Endothelial cell of umbilical vein (primary cell): ENCODE measurements at regions not wholly inside any gene's neighbourhood (a gene's known extent, or its start where the extent isn't known, plus 50 kb on each side); places are given as distances from the start of the nearest gene placed in this dataset.

Experiments
- BruUV-seq: library from RNA; stranded (reverse); fragments of 400-500 nt; replicated peaks from 2 replicates; lab custom pipeline; 2021; lab: Mats Ljungman, UMichigan
- CTCF ChIA-PET: fragments of 300-600, 350-600 bp; sonication (Branson Sonifier 250); formaldehyde crosslinking; loops from one replicate; lab custom pipeline; 2021; ENCODE audit warnings: antibody characterized with exemption, inconsistent platforms; lab: Charles Lee
- POLR2A ChIA-PET: fragments of 300-600, 350-600 bp; sonication (Branson Sonifier 250); formaldehyde crosslinking; loops from one replicate; lab custom pipeline; 2021; ENCODE audit warnings: antibody characterized with exemption, inconsistent platforms; lab: Charles Lee
- DNase-seq: peaks from one replicate; pipeline ENCODE4 v3.0.0-alpha.2; 2011; ENCODE audit warnings: low read depth, low spot score
- FAIRE-seq: peaks from 2 replicates; lab custom pipeline; 2011; peaks lifted over from hg19 to GRCh38; lab: Jason Lieb, UNC
- H2AFZ ChIP-seq: 2 replicates; pipeline ENCODE4 v1.6.0; 2012; ENCODE audit warnings: low read depth, low read length, control low read depth, inconsistent platforms
- H3K27ac ChIP-seq: 2 replicates; pipeline ENCODE4 v1.5.1; 2011; ENCODE audit warnings: low read depth, mild to moderate bottlenecking, control low read depth, low read length, moderate library complexity; ENCODE audit not compliant: insufficient read depth
- H3K27me3 ChIP-seq, 2 experiments: 2 replicates each; pipeline versions ENCODE4 v1.6.0 to v1.6.1; 2011; ENCODE audit warnings: low read length in 2 of 2, mixed read lengths in 1 of 2; ENCODE audit not compliant: control insufficient read depth in 2 of 2, insufficient read depth in 2 of 2
- H3K36me3 ChIP-seq, 2 experiments: 2 replicates in 1 of 2; 3 replicates in 1 of 2; pipeline ENCODE4 v1.5.1; 2011; ENCODE audit warnings: low read length in 2 of 2, mild to moderate bottlenecking in 1 of 2, moderate library complexity in 1 of 2; ENCODE audit not compliant: control insufficient read depth in 2 of 2, insufficient read depth in 2 of 2; ENCODE audit errors: extremely low read depth in 1 of 2
- H3K4me1 ChIP-seq: 3 replicates; pipeline ENCODE4 v1.5.1; 2011; ENCODE audit warnings: mild to moderate bottlenecking, low read length; ENCODE audit not compliant: control insufficient read depth, insufficient read depth; ENCODE audit errors: extremely low read depth
- H3K4me2 ChIP-seq: 2 replicates; pipeline ENCODE4 v1.6.1; 2011; ENCODE audit warnings: low read length, control low read depth, mixed read lengths; ENCODE audit not compliant: insufficient read depth
- H3K4me3 ChIP-seq, 3 experiments: fragments of 200-600 bp in 1 of 3; sonication (generic), shearing (Covaris generic) in 1 of 3; replicated peaks in 1 of 3; 2 replicates each; pipeline ENCODE4 v1.5.1; 2011 to 2016; ENCODE audit warnings: control low read depth in 3 of 3, low read length in 3 of 3, mild to moderate bottlenecking in 2 of 3, inconsistent platforms in 1 of 3, low read depth in 1 of 3, moderate library complexity in 1 of 3; ENCODE audit not compliant: insufficient read depth in 1 of 3
- H3K79me2 ChIP-seq: 2 replicates; pipeline ENCODE4 v1.6.0; 2012; ENCODE audit warnings: low read length, inconsistent platforms; ENCODE audit not compliant: control insufficient read depth, insufficient read depth
- H3K9ac ChIP-seq: replicated peaks from 2 replicates; pipeline ENCODE3; 2011; ENCODE audit warnings: low read length, control low read depth; ENCODE audit not compliant: insufficient read depth; ENCODE audit errors: extremely low read depth
- H3K9me1 ChIP-seq: replicated peaks from 3 replicates; pipeline ENCODE4 v1.6.0; 2011; ENCODE audit warnings: mild to moderate bottlenecking, low read length; ENCODE audit not compliant: control insufficient read depth, insufficient read depth; ENCODE audit errors: extremely low read depth
- H3K9me3 ChIP-seq: replicated peaks from 2 replicates; pipeline ENCODE4 v1.5.1; 2012; ENCODE audit warnings: low read length, inconsistent platforms; ENCODE audit not compliant: control insufficient read depth, insufficient read depth
- H4K20me1 ChIP-seq: replicated peaks from 2 replicates; pipeline ENCODE3; 2011; ENCODE audit warnings: mild to moderate bottlenecking, low read length; ENCODE audit not compliant: control insufficient read depth, insufficient read depth; ENCODE audit errors: extremely low read depth
- EZH2 ChIP-seq: IDR thresholded peaks from 2 replicates; pipeline ENCODE4 v1.6.1; 2012; ENCODE audit warnings: borderline replicate concordance, low read depth, mild to moderate bottlenecking, moderate library complexity, low read length, inconsistent platforms; ENCODE audit not compliant: severe bottlenecking
- FOS ChIP-seq: IDR thresholded peaks from 2 replicates; pipeline ENCODE4 v1.6.1; 2011; ENCODE audit warnings: mild to moderate bottlenecking, low read length, moderate library complexity, borderline replicate concordance; ENCODE audit not compliant: insufficient read depth
- GATA2 ChIP-seq: IDR thresholded peaks from 2 replicates; pipeline ENCODE4 v1.7.0; 2011; ENCODE audit warnings: low read depth, mild to moderate bottlenecking, moderate library complexity, mixed read lengths, low read length; ENCODE audit not compliant: insufficient read length, insufficient read depth
- JUN ChIP-seq: IDR thresholded peaks from 2 replicates; pipeline ENCODE4 v1.6.1; 2011; ENCODE audit warnings: borderline replicate concordance, low read depth; ENCODE audit not compliant: insufficient read length, insufficient read depth
- MAX ChIP-seq: IDR thresholded peaks from 2 replicates; pipeline ENCODE4 v1.6.1; 2011; ENCODE audit not compliant: insufficient read depth, insufficient read length
- MYC ChIP-seq: IDR thresholded peaks from one replicate; pipeline ENCODE4 v1.6.1; 2011; ENCODE audit warnings: mild to moderate bottlenecking, low read depth, low read length
- POLR2A ChIP-seq: IDR thresholded peaks from 2 replicates; pipeline ENCODE4 v1.6.1; 2012; ENCODE audit warnings: low read depth, mild to moderate bottlenecking, control low read depth, low read length
- POLR2AphosphoS5 ChIP-seq: IDR thresholded peaks from 2 replicates; pipeline ENCODE4 v1.6.1; 2012; ENCODE audit warnings: low read depth, mild to moderate bottlenecking, control low read depth, low read length, moderate library complexity; ENCODE audit not compliant: insufficient read depth
- dilution Hi-C: fragments of 300-500 bp; cut with MboI; formaldehyde crosslinking; loops from one replicate; pipeline ENCODE4 v1.15.0; 2019; ENCODE audit warnings: low sequenced_read_pairs; ENCODE audit not compliant: extremely low pct_ligation_motif_present
- intact Hi-C: fragments of 100-400 bp; cut with micrococcal nuclease; formaldehyde crosslinking; loops from one replicate; pipeline ENCODE4 v1.10.0; 2022
- TF ChIP-seq, protein P1 (sequence below), 2 donors: IDR thresholded peaks; 1 replicate in 1 of 2; 2 replicates in 1 of 2; pipeline ENCODE4 v1.5.1; 2011; ENCODE audit warnings: low read length in 2 of 2, mild to moderate bottlenecking in 2 of 2, moderate library complexity in 2 of 2, control low read depth in 1 of 2, inconsistent platforms in 1 of 2, low read depth in 1 of 2; ENCODE audit not compliant: insufficient read depth in 1 of 2; ENCODE audit errors: extremely low read depth in 1 of 2

- Histone ChIP-seq H3K36me3 (no peaks in the 10 kb centered on the region), H3K9me1 (no peaks in the 10 kb centered on the region), H3K4me3 (no peak overlapping the region), H3K9me3 (no peaks in the 10 kb centered on the region), H4K20me1 (no peaks in the 10 kb centered on the region), H3K27me3 (peaks cover 14 to 24% of the 10 kb centered on the region in 2 experiments), H2AFZ (no peak overlapping the region), H3K79me2 (no peaks in the 10 kb centered on the region), H3K27ac (no peak overlapping the region), H3K4me2 (no peak overlapping the region), H3K9ac (no peak overlapping the region), H3K4me1 (no peaks in the 10 kb centered on the region)
- no peak for TF ChIP-seq FOS
- TF ChIP-seq EZH2, result no peak
- TF ChIP-seq POLR2A, result no peak
- no peak for TF ChIP-seq GATA2
- TF ChIP-seq MAX, result no peak
- no peak for TF ChIP-seq JUN
- no peak for TF ChIP-seq MYC
- TF ChIP-seq POLR2AphosphoS5, result no peak
- TF ChIP-seq, protein P1, sequence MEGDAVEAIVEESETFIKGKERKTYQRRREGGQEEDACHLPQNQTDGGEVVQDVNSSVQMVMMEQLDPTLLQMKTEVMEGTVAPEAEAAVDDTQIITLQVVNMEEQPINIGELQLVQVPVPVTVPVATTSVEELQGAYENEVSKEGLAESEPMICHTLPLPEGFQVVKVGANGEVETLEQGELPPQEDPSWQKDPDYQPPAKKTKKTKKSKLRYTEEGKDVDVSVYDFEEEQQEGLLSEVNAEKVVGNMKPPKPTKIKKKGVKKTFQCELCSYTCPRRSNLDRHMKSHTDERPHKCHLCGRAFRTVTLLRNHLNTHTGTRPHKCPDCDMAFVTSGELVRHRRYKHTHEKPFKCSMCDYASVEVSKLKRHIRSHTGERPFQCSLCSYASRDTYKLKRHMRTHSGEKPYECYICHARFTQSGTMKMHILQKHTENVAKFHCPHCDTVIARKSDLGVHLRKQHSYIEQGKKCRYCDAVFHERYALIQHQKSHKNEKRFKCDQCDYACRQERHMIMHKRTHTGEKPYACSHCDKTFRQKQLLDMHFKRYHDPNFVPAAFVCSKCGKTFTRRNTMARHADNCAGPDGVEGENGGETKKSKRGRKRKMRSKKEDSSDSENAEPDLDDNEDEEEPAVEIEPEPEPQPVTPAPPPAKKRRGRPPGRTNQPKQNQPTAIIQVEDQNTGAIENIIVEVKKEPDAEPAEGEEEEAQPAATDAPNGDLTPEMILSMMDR (IDR thresholded peaks at IDR 0.05; ENCODE audit: extremely low read depth in 1 of 2, insufficient read depth in 1 of 2, low read depth in 1 of 2, low read length in 2 of 2), result no peak
- dilution Hi-C loops (no loop called here), intact Hi-C loops (no loop called here)
- ChIA-PET POLR2A (no interaction called here), CTCF (no interaction called here)
- no peak for FAIRE-seq
- no peak for DNase-seq
- BruUV-seq, result no TSS peak
These were observed 67.6 kb downstream of the SOWAHC start for GRCh38 chr2:109681633-109682380.
